ENCODE measurements at regions not wholly inside any gene's neighbourhood (a gene's known extent, or its start where the extent isn't known, plus 50 kb on each side); places are given as distances from the start of the nearest gene placed in this dataset.

GRCh38 chr12:34290381-34290995, 268.2 kb downstream of the ALG10 start:
- TF ChIP-seq CTCF (IDR thresholded peaks at IDR 0.05), result no peak
- no peak for TF ChIP-seq EP300 (IDR thresholded peaks at IDR 0.05)
- no peak for TF ChIP-seq POLR2A (IDR thresholded peaks at IDR 0.05)
